ENCODE measurements at regions not wholly inside any gene's neighbourhood (a gene's known extent, or its start where the extent isn't known, plus 50 kb on each side); places are given as distances from the start of the nearest gene placed in this dataset.
A peak's percentile ranks its signal among the peaks of the same experiment; 100 is the strongest.

DNA sequence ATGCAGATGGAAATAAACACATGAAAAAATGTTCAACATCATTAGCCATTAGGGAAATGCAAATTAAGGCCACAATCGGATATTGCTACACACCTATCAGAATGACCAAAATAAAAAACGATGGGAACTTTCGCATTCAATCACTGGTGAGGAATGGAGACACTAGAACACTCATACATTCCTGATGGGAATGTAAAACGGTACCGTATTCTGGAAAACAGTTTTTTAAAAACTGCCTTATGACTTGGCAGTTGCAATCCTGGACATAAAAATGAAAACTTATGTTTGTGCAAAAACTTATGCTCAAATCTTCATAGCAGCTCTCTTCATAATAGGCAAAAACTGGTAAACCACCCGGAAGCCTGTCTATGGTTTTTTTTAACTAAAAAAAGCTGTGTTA, 146.0 kb downstream of the CEBPB start:
- DNase-seq (ENCODE audit: low read depth): no peak
- H3K4me3 ChIP-seq (ENCODE audit: low read depth, low read length): no peak overlapping the region
- TF ChIP-seq, protein P1, sequence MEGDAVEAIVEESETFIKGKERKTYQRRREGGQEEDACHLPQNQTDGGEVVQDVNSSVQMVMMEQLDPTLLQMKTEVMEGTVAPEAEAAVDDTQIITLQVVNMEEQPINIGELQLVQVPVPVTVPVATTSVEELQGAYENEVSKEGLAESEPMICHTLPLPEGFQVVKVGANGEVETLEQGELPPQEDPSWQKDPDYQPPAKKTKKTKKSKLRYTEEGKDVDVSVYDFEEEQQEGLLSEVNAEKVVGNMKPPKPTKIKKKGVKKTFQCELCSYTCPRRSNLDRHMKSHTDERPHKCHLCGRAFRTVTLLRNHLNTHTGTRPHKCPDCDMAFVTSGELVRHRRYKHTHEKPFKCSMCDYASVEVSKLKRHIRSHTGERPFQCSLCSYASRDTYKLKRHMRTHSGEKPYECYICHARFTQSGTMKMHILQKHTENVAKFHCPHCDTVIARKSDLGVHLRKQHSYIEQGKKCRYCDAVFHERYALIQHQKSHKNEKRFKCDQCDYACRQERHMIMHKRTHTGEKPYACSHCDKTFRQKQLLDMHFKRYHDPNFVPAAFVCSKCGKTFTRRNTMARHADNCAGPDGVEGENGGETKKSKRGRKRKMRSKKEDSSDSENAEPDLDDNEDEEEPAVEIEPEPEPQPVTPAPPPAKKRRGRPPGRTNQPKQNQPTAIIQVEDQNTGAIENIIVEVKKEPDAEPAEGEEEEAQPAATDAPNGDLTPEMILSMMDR (conservative IDR thresholded peaks at IDR 0.05; ENCODE audit: low read depth, low read length): no peak

DNA sequence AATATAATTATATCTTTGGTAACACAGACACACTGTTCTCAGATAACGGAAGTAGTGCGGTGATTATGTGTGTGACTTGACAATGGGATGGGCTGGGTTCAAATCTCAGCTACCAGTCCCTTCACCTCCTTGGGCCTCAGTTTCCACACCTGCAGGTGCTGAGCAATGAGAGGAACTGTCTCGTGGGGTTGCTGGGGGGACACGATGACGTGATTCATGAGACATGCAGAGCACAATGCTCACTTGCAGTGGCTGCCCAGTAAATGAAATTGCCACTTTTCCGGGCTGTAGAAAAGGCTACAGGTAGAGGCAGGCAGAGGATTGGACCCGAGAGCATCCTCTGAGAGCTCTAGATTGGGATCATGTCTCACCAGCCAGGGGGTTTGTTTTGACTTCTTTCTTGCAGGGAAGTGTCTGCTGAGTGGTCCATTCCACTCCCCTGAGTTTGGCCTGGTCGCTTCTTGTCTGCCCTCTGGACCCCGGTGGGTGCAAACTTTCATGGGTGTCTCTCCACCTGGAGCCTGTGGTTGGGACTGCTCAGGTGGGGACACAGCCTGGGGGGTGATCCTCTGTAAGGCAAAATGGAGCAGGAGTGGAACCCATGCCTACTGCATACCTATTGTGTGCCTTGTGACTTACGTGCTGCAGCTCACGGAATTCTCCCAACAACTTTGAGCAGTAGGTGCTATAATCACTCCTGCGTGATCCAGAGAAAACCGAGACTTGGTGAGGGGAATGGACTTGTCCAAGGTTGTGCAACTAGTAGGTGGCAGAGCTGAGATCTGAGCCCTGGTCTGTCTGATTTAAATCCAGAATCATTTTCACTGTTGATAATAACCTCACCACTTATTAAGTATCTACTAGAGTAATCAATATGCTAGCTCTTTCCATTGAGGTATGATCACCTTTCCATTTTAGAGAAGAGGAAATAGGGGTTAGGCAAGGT, 147.2 kb downstream of the CEBPB start:
- TF ChIP-seq, protein P1 (conservative IDR thresholded peaks at IDR 0.05; ENCODE audit: low read depth, low read length): no peak
- H3K4me3 ChIP-seq (ENCODE audit: low read depth, low read length): no peak overlapping the region
- DNase-seq (ENCODE audit: low read depth): no peak

DNA sequence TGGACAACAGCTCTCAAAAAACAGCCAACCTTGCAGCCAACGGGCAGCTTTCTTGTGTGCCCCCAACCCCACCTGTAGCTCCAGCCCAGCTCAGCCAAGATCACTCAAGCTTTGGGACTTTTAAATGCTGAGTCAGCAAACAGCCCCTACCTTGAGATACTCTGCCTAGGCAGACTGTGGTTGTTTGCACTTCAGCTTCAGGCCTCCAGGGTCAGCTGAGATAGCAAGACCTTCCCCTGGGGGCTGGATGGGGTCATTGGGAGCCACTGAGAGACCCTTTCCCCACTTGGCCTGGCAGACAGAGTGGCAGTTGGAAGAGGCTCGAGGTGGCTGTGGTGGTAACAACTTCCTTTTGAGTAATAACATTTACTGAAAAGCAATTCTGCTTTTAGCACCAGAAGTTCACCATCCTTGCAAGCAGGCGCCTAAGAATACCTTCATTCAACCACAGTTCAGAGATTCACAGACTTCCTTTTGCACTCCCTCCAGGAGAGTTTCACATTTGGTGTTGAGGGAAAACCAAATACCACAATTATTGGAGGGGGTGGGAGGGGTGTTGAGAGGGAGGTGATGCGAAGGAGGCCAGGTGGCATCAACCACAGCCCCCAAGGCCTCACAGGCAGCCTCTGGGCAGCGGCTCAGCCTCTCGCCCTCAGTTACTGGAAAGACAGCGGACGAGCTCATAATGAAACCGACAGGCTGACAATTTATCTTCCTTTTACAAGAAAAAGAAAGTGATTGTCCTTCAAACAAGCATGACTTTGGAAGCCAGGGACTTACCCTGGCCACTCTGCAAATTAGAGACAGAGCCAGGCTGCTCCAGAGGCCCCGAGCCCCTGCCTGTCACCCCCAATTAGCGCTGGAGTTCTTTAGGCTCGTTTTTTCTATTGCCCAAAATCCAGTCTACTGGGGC, 148.1 kb downstream of the CEBPB start:
- no peak overlapping the region for H3K4me3 ChIP-seq (ENCODE audit: low read depth, low read length)
- peak; percentile 29 for DNase-seq (ENCODE audit: low read depth)
- TF ChIP-seq, protein P1 (conservative IDR thresholded peaks at IDR 0.05; ENCODE audit: low read depth, low read length): no peak

DNA sequence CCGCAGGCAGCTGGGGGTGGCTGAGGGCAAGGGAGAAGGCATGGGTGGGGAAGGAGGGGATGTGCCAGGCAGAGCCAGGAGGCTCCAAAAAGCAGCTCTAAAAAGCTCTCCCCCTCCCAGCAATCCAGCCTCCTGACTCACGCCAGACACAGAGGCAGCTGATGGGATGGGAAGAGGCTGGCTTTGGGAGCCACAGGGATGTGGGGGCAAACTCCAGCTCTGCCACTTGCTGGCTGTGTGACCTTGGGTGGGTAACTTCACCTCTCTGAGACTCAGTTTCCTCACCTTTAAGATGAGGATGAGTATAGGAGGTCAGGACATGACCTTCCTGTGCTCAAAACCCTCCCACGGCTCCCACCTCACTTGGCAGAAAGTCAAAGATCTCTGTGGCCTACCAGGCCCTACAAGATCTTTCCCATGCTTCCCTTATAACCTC, 148.9 kb downstream of the CEBPB start:
- no peak overlapping the region for H3K4me3 ChIP-seq (ENCODE audit: low read depth, low read length)
- peak; percentile 27 for DNase-seq (ENCODE audit: low read depth)
- TF ChIP-seq, protein P1 (conservative IDR thresholded peaks at IDR 0.05; ENCODE audit: low read depth, low read length): no peak

DNA sequence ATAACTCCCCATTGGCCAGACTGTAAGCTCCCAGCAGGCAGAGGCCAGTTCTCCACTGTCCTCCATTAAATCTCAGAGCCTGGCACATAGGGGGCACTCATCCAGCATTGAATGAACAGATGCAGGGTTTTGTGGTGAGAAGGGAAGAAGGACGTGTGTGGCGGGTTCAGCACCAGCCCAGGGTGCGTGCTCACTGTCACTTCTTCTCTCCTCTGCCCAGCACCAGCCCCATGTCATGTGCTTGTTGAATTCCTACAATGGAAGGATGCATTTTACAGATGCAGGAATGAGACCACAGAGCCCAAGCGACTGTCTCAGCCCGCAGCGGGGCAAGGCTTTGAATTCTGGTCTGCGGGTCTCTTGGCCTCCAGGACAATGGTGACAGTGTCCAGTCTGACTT, 149.9 kb downstream of the CEBPB start:
- TF ChIP-seq, protein P1 (conservative IDR thresholded peaks at IDR 0.05; ENCODE audit: low read depth, low read length): no peak
- H3K4me3 ChIP-seq (ENCODE audit: low read depth, low read length): no peak overlapping the region
- no peak for DNase-seq (ENCODE audit: low read depth)

DNA sequence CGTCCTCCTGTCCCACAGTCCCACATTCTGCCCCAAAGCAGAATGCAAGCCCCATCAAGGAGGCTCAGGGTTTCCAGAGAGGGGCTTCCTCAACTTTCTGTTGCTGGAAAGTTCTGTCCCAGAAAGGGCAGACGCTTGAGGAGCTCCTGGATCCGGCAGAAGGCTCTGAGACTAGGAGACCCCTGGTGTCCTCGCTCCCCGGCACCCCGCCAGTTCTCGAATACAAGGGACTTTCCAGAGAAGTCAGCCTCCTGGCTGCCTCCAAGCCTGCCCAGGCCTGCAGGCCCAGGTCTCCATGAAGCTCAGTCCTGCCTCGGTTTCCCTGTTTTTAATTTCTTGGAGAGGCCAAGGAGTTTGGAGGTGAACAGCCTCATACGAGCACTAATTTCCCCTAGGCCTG, 150.4 kb downstream of the CEBPB start:
- TF ChIP-seq, protein P1 (conservative IDR thresholded peaks at IDR 0.05; ENCODE audit: low read depth, low read length): no peak
- no peak for DNase-seq (ENCODE audit: low read depth)
- H3K4me3 ChIP-seq (ENCODE audit: low read depth, low read length): no peak overlapping the region

Data from choroid plexus epithelial cell (primary cell).